SW480 (cell line): ENCODE measurements at regions not wholly inside any gene's neighbourhood (a gene's known extent, or its start where the extent isn't known, plus 50 kb on each side); places are given as distances from the start of the nearest gene placed in this dataset.
"Not testable (repeated sequence)": the region's sequence is repeated elsewhere in the genome, so short reads cannot be mapped to it uniquely, and the experiment has no call there.

ENCODE experiments used
- DNase-seq: peaks from one replicate; pipeline ENCODE4 v3.0.0-alpha.2; 2016; ENCODE audit warnings: low spot score

DNA sequence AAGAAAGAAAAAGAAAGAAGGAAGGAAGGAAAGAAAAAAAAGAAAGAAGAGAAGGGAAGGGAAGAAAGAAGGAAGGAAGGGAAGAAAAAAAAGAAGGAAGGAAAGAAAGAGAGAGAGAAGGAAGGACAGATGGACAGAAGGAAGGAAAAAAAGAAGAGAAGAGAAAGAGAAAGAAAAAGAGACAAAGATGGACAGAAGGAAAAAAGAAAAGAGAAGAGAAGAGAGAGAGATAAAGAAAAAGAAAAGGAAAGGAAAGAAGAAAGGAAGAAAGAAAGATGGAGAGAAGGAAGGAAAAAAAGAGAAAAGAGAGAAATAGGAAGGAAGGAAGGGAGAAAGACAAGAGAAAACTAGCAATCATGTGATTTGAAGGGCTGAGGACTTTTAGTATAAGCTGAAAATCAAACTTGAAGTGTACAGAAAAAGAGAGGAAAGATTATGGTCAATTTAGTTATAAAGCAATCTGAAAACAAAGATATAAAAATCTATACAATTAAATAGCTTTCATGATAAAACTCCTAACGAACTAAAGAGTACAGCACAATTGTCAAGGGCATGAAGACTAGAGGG lies 115.3 kb downstream of the LTN1 start:
- no peak for DNase-seq

DNA sequence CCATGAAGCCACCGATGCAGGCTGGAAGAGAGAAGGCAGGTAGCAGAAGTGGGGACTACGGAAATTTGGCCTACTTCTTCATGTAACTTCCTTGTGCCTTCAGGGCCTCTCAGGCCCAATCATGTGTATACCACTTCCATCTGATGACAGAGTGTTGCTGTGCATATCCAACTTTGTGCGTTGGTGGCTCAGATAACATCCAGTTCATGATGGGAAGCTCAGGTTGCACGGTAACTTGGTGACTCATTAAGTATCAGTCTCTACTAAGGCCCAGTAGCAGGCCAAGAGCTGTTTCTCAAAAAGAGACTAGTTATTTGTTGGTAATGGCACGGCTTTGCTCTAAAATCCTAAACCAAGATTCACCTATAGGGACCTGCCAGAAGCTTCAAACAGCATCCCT lies 117.6 kb downstream of the LTN1 start:
- no peak for DNase-seq

DNA sequence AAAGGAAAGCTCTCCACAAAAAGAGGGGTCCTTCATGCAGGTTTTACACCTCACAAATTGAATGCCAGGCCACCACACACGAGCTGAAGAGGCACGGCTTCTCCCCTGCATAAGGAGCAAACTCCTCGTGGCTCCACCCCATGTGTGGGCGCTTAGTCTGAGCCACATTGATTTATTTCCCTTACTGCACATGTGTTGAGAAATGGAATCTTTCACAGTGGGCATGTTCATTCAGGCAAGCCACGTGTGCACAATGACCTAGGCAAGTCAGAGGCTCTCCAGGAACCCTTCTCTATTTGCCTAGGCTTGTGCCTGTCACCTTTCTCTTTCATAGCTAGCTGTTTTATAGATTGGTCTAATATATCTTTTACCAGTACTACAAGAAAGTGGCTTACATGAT lies 120.5 kb downstream of the LTN1 start:
- DNase-seq = no peak

DNA sequence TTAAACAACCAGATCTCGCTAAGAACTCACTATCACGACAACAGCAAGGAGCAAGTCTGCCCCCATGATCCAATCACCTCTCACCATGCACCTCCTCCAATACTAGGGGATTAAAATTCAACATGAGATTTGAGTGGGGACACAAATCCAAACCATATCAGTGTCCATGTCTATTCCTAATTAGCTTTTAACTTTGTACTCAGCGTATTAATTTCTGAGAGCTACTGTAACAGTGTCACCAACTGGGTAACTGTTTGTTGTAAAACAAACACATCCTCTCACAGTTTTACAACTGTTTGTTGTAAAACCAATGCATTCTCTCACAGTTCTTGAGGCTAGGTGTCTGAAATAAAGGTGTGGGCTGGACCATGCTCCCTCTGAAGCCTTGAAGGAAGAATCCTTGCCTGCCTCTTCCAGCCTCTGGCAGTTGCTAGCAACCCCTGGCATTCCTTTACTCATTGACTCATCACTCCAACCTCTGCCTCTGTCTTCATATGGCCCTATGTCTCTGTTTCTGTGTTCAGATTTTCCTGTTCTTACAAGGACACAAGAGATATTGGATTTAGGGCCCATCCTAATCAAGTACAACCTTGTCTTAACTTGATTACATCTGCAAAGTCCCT lies 121.2 kb downstream of the LTN1 start:
- no peak for DNase-seq

DNA sequence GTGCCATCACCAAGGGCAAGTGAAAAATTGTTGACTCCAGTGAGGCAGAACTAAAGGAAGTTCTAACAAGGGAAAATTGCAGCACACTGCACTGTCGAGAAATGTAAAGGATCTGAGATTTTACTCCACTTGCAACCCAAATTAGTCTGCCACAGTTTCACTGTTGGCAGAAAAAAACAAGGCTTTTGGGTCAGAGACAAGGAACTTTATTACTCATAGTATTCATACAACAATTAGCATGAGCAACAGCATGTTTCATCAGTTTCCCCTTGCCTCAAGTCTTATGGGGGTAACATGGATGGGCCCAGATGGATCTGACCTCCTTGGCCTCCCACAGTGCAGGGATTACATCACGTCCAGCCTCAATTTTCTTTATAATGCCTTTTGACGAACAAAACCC lies 125.3 kb downstream of the LTN1 start:
- DNase-seq = no peak

DNA sequence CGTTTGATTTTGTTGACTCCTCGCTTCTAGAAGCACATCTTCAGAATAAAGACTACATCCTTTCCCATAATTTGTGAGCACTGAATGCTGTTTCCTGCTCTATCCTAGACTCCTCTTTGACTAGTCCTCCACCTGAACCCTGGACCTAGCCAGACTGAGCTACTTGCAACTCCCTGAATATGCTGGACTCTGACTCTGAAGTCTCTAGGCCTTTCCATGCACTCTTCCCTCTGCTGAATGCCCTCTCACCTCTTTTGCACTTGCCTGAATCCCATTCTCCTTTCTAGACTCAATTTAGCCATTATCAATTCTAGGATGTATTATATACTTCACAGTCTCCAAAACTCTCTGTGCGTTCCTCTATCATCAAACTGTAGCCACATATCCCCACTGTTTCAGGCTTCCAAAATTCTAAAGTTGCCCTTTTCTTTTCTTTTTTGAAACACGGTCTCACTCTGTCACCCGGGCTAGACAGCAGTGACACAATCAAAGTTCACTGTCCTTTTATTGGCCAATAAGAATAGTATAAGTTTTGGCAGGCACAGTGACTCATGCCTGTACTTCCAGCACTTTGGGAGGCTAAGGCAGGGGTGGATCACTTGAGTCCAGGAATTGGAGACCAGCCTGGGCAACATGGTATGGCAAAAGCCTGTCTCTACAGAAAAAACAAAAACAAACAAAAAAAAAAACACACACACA lies 127.0 kb downstream of the LTN1 start:
- no peak for DNase-seq

DNA sequence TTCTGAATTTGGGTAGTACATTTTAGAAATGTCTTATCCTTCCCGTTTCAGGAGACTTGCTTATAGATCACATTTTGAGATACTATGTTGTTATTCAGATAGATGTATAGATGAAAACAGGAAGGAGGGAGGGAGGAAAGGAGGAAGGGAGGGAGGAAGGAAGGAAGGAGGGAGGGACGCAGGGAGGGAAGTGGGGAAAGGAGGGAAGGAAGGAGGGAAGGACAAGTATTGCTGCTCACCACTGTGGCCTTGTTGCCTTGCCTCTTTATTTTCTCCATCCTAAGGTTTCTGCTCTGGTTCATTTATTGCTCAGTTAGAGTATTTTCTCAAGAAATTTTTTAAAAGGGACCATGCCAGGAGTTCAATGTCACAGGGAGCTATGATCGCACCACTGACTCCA lies 134.3 kb downstream of the LTN1 start:
- DNase-seq = no peak

DNA sequence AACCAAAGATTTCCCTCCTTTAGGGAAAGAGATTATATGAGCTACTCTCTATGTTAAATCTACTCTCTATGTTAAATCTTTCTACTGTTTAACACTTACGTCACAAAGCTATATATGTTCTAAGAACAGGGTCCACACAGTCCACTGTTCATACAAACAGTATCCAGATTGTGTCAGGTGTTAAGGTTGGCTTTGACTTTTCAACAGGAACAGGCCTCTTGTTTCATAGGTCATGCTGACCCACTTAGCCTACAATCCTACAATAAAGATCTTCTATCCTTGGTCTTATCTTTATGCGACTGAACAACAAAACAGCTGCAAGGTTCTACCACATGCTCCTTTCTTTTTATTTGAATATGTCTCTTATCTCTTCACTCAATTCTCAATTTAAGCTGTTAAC lies 134.9 kb downstream of the LTN1 start:
- DNase-seq = no peak

DNA sequence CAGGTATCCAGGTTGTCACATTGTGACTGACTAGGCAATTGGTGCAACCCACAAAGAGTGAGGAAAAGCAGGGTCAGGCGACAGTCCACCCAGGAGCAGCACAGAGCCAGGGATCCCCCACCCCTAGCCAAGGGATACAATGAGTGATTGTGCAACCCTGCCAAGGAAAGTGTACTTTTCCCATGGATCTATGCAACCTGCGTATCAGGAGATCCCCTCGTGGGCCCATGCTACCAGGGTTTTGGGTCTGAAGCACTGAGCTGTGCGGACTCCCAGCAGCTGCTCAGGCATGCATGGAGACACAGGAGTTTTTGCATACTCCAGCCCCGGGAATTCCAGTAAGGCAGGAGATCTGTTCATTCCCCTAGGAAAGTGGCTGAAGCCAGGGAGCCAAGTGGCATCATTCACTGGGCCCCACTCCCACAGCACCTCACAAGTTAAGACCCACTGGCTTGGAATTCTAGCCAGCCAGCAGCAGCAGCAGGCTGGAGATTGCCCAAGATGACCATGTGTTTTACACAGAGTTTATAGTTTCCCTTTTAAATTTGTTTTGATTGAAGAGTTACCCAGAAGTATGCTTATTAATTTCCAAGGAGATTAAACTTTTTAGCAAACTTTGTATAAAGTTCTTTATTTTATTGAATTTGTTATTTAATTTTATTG lies 136.0 kb downstream of the LTN1 start:
- no peak for DNase-seq

DNA sequence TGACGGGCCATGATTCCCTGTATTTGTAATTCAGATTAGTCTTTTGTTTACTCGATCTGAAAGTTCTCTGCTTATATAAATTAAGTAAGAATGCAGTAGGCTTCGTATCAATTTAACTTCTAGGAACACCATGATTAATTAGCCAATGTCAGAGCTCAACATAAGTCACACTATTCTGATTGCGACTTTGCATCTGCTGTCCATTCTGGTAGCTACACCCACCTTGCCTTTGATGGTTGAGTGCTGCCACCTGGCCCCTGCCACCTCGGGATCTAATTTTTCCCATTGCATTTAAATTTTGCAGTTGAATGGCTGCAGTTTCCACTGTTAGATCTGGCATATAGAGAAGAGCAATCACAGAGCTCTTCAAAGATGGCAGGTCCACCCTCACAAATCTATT lies 140.0 kb downstream of the LTN1 start:
- no peak for DNase-seq

DNA sequence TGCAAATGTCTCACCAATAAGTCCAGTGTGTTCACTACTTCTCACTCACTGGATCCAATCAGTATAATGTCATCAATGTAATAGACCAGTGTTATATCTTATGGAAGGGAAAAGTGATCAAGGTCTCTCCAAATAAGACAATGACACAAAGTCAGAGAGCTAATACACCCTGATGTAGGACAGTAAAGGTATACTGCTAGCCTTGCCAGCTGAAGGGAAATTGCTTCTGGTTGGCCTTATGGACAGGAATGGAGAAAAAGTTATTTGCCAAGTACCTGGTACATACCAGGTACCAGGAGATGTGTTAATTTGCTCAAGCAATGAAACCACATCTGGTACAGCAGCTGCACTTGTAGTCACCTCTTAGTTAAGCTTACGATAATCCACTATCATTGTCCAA lies 141.0 kb downstream of the LTN1 start:
- no peak for DNase-seq

DNA sequence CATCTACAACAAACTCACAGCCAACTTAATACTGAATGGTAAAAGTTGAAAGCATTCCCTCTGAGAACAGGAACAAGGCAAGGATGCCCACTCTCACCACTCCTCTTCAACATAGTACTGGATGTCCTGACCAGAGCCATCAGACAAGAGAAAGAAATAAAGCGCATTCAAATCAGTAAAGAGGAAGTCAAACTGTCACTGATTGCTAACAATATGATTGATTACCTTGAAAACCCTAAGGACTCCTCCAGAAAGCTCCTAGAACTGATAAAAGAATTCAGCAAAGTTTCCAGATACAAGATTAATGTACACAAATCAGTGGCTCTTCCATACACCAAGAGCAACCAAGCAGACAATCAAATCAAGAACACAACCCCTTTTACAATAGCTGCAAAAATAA lies 153.4 kb downstream of the LTN1 start:
- not testable (repeated sequence) for DNase-seq

DNA sequence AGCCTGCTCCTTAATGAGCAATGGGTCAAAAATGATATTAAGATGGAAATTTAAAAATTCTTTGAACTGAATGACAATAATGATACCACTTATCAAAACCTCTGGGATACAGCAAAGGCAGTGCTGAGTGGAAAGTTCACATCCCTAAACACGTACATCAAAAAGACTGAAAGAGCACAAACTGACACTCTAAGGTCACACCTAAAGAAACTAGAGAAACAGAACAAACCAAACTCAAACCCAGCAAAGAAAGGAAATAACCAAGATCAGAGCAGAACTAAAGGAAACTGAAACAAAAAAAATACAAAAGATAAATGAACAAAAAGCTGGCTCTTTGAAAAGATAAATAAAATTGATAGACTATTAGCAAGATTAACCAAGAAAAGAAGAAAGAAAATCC lies 155.3 kb downstream of the LTN1 start:
- not testable (repeated sequence) for DNase-seq

DNA sequence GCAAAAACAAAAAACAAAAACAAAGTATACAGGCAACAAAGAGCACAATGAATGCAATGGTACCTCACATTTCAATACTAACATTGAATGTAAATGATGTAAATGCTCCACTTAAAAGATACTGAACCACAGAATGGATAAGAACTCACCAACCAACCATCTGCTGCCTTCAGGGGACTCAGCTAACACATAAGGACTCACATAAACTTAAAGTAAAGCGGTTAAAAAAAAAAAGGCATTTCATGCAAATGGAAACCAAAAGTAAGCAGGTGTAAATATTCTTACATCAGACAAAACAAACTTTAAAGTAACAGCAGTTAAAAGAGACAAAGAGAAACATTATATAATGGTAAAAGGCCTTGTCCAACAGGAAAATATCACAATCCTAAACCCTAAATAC lies 156.1 kb downstream of the LTN1 start:
- DNase-seq = not testable (repeated sequence)

DNA sequence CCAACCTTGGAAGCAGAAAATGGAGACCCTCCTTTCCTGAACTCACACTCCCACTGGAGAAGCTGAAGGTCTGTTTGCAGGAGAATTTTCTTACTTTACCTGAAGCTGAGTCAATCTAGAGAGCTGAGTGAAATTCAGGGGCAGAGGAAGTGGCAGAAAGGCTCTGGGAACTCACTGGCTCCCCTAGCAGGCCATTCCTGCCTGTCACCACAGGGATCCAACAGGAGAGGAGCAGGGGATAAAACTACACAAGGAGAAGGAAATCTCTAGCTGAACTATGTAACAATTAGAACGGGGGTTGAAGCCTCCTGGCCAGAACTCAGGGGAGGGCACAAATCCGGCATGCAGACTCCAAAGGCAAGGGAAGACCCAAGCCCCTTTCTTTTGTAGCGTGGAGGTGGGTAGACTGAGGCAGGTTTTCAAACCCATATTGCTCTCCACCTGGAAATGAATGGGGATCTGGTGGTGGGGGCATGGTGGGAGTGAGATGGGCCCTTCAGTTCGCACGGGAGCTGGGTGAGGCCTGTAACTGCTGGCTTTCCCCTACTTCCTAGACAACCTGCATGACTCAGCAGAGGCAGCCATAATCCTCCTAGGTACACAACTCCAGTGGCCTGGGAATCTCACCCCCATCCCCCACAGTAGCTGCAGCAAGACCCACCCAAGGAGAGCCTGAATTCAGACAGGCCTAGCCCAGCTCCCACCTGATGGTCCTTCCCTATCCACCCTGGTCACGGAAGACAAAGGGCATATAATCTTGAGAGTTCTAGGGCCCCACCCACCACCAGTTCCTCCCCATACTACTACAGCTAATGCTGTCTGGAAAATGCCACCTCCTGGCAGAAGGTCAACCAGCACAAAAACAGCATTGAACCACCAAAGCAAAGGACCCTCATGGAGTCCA lies 158.1 kb downstream of the LTN1 start:
- DNase-seq = no peak

DNA sequence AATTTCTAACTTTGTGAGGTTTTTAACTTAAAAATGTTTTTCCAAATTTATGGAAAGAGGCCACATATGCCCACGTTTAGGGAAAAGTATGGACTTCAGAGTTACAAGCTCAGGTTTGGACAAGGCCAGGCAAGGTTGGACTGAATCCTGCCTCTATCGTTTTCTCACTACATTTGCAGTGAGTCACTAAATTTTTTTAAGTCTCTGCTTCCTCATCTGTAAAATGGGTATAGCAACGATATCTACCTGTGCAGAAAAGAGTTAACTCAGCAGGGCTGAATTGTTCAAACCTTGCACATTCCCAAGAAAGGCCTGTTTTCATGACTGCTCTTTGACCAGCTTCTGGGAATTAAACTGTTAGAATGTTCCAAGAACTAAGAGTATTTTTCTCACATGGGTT lies 159.1 kb downstream of the LTN1 start:
- DNase-seq = no peak

DNA sequence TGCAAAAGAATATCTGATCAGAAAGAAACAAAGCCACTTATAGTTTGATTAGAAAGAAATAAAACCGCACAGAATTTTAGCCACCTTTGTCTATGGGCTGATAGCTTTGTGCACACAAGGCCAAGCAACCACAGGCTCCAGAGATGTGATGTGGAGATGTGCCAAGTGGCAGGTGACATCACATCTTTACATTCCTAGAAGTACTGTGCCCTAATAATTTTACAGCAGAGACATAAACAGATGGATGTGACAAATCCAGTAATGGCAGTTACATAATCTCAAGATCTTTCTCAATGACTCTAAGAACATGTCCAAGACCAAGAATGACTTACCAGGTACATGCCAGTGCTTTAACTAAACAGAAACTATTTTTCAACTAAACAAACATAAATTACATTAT lies 159.5 kb downstream of the LTN1 start:
- DNase-seq = no peak

DNA sequence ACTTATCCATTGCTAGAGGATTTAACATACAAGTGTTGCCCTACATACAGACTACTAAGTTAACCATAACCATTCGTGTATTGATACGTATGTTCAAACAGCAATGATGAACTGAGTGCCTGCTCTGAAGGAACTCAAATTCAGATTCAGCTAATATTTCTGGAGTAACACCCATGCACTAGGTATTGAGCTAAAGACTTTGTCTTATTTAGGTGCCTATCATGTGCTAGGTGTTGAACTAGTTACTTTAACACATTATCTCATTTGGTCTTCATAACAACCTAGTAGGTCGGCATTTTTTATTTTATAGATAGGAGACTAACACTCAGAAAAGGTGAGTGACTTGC lies 160.0 kb downstream of the LTN1 start:
- DNase-seq = no peak

DNA sequence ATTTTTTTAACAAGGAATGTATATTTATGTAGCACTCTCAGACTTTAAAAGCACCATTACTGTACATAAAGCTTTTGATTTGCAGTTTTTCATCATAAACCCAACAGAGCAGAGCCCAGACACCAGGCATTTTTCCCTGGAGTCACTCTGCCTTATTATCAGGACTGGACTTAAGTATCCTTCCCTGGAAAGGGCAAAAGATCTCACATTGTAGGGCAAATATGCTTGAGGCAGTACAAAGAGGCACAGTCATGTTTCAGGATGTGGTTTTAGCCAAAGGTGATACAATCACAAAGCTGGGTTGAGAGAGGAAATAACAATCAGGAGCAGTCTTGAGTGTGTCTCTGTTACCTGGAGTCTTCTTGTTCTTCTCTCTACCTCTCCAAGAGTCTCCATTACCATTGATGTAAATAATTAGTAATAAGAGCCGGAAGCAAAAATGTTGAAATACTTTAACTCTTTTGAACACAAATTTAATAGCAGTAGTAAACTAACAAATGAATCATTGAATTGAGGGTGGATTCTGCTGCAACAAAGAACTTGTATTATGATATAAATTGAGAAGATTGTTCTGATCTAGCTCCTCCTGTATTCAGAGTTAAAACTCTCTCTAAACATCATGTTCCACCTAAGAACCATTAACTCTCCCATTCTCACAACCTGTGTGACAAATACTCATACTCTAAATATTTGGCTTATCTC lies 160.5 kb downstream of the LTN1 start:
- peak; percentile 56 for DNase-seq

DNA sequence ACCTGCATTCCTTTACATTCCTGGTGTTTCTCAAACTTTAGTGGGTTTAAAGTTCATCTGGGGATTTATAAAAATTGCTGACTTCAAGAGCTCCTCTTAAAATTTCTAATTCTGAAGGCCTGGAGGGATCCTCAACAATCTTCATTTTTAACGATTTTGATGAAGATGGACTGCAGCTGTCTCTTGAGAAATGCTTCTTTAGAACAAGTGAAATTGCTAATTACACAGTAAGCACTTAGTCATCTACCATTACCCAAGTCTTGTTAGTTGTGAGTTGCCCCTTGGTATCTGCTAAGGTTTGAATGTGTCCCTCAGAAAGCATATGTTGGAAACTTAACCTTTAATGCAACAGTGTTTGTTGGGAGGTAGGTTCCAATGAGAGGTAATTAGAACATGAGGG lies 163.7 kb downstream of the LTN1 start:
- no peak for DNase-seq

DNA sequence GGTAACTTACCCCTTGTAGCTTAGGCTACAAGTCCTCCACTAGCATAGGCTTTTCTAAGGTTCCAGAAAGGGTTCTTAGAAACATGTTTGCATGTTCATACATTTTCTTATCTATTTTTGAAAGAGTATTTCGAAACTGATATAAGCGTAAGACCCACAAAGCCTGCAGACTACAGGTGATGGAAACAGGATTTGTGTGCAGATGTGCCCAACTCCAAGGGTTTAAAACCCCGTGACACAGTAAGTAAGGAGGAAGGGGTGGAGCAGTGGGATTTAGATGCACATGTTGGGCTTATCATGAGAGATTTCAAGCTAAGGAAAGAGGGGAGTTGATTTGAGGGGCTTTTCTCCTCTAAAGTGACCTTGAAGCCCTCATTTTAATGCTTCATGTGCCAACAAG lies 164.7 kb downstream of the LTN1 start:
- DNase-seq = no peak

DNA sequence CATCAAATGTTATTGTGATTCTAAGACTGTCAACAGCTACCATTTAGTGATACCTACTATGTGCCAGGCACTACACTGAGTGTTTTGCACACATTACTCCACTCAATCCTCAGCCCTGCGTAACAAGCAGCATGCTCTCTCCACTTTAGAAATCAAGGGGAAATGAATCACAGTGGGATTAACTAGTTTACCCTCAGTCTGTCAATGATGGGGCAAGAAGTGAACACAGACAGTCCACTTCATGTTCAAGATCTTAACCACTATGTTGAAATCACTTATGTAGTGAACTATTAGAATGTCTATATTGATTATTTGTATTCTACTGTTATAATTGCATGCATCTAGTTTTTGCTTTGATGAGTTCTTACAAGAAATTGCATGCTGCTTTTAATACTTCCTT lies 165.3 kb downstream of the LTN1 start:
- DNase-seq = no peak
